ENCODE measurements at regions not wholly inside any gene's neighbourhood (a gene's known extent, or its start where the extent isn't known, plus 50 kb on each side); places are given as distances from the start of the nearest gene placed in this dataset.

DNA sequence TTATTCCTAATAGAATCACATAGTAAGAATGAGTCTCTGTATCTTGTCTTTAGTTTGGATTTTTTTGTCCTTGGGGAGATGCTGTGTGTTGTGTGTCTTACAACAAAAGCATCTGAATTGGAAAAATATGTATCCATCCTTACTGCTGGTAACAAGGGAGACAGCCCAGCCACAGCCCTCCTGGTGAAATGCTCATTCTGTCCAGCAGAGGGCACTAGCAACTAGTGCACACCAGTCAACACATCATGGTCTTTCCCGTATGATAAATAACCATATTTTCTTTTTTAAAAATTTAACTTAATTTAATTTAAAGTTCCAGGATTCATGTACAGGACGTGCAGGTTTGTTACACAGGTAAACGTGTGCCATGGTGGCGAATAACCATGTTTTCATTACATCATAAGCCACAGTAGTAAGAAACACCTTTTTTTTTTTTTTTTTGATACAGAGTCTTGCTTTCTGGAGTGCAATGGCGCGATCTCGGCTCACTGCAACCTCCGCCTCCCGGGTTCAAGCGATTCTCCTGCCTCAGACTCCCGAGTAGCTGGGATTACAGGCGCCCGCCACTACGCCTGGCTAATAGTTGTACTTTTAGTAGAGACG, 245.1 kb downstream of the PTBP2 start:
- Mint-ChIP-seq H3K27ac (no peak overlapping the region), H3K27me3 (peaks cover 20% of the 10 kb centered on the region), H3K9me3 (ENCODE audit: insufficient read depth) (no peaks in the 10 kb centered on the region), H3K4me1 (no peaks in the 10 kb centered on the region), H3K4me3 (no peak overlapping the region)
- TF ChIP-seq EZH2 (IDR thresholded peaks at IDR 0.05; ENCODE audit: borderline replicate concordance, insufficient read depth, low read depth, low read length, poor library complexity, severe bottlenecking): no peak
- TF ChIP-seq, protein P1, sequence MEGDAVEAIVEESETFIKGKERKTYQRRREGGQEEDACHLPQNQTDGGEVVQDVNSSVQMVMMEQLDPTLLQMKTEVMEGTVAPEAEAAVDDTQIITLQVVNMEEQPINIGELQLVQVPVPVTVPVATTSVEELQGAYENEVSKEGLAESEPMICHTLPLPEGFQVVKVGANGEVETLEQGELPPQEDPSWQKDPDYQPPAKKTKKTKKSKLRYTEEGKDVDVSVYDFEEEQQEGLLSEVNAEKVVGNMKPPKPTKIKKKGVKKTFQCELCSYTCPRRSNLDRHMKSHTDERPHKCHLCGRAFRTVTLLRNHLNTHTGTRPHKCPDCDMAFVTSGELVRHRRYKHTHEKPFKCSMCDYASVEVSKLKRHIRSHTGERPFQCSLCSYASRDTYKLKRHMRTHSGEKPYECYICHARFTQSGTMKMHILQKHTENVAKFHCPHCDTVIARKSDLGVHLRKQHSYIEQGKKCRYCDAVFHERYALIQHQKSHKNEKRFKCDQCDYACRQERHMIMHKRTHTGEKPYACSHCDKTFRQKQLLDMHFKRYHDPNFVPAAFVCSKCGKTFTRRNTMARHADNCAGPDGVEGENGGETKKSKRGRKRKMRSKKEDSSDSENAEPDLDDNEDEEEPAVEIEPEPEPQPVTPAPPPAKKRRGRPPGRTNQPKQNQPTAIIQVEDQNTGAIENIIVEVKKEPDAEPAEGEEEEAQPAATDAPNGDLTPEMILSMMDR (IDR thresholded peaks at IDR 0.05): peak; percentile 89
- DNase-seq: peak; percentile 65
- no peaks in the 10 kb centered on the region for H4K20me1 ChIP-seq (ENCODE audit: control insufficient read depth, insufficient read depth, low read length, poor library complexity, severe bottlenecking)
- H3K4me1 ChIP-seq (ENCODE audit: control insufficient read depth in 2 of 2, insufficient read depth in 2 of 2, low read length in 2 of 2): no peaks in the 10 kb centered on the region
- no peak overlapping the region for H3K4me3 ChIP-seq (ENCODE audit: control extremely low read depth in 1 of 5, extremely low read depth in 1 of 5, insufficient read depth in 1 of 5, low read depth in 2 of 5, low read length in 4 of 5)
- CTCF ChIA-PET: interaction anchor here (1.0 kb wide), 1 partner anchor 1085 kb away, joined by 5 read pairs; no protein-coding TSS in a partner anchor
- H3K4me2 ChIP-seq (replicated peaks; ENCODE audit: low read depth, low read length, poor library complexity, severe bottlenecking): no peak overlapping the region
- no peaks in the 10 kb centered on the region for H3K9me3 ChIP-seq (ENCODE audit: control extremely low read depth in 1 of 3, control insufficient read depth in 2 of 3, insufficient read depth in 1 of 3, low read length in 2 of 3)
- WGBS (ENCODE audit: insufficient coverage): 71% methylated on average over 10 of the region's 15 CpGs
- H3K27ac ChIP-seq (ENCODE audit: low read length in 2 of 2): no peak overlapping the region
- H3K36me3 ChIP-seq (replicated peaks in 1 of 2; ENCODE audit: control extremely low read depth in 1 of 2, control insufficient read depth in 1 of 2, extremely low read depth in 1 of 2, insufficient read depth in 2 of 2, low read length in 1 of 2): no peaks in the 10 kb centered on the region
- intact Hi-C loops (cut with micrococcal nuclease): no loop called here
- peaks cover 0 to 4% (median under 1%) of the 10 kb centered on the region in 4 experiments for H3K27me3 ChIP-seq (replicated peaks in 1 of 4; ENCODE audit: control extremely low read depth in 1 of 4, control insufficient read depth in 3 of 4, insufficient read depth in 4 of 4, low read length in 3 of 4)
- H2AFZ ChIP-seq (ENCODE audit: insufficient read depth, low read depth, low read length, poor library complexity, severe bottlenecking): no peak overlapping the region
- no peak overlapping the region for H3K9ac ChIP-seq (ENCODE audit: low read length)
- no peaks in the 10 kb centered on the region for H3K79me2 ChIP-seq (ENCODE audit: control insufficient read depth, insufficient read depth, low read length)
- ATAC-seq (ENCODE audit: low read depth): peak; percentile 56
- POLR2A ChIA-PET: no interaction called here

DNA sequence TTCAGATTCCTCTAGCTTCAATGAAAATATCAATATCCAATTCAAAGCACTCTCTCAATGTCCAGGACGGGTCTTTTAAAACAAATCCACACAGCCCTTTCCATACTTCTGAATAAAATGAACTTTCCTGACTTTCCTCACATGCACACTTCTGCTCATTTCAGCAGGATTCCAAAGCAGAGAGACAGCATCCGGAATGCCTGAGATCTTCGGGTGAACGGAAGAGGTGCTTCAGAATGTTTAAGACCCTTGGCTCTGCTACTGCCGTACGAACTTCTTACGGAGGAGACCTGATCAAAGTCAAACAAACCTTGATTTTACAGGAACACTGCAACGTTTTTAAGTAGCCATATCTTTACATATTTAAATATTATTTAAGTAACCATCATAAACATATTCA, 245.7 kb downstream of the PTBP2 start:
- no peak overlapping the region for H3K4me3 Mint-ChIP-seq
- H3K27ac ChIP-seq (ENCODE audit: low read length in 2 of 2): no peak overlapping the region
- H4K20me1 ChIP-seq (ENCODE audit: control insufficient read depth, insufficient read depth, low read length, poor library complexity, severe bottlenecking): no peaks in the 10 kb centered on the region
- CTCF ChIA-PET: interaction anchor here (1.0 kb wide), 1 partner anchor 1084 kb away, joined by 5 read pairs; no protein-coding TSS in a partner anchor
- no peak overlapping the region for H3K4me3 ChIP-seq (ENCODE audit: control extremely low read depth in 1 of 5, extremely low read depth in 1 of 5, insufficient read depth in 1 of 5, low read depth in 2 of 5, low read length in 4 of 5)
- intact Hi-C loops (cut with micrococcal nuclease): no loop called here
- H3K4me2 ChIP-seq (replicated peaks; ENCODE audit: low read depth, low read length, poor library complexity, severe bottlenecking): no peak overlapping the region
- H3K27me3 Mint-ChIP-seq: peaks cover 20% of the 10 kb centered on the region
- H3K4me1 Mint-ChIP-seq: no peaks in the 10 kb centered on the region
- DNase-seq: no peak
- peaks cover 0 to 4% (median under 1%) of the 10 kb centered on the region in 4 experiments for H3K27me3 ChIP-seq (replicated peaks in 1 of 4; ENCODE audit: control extremely low read depth in 1 of 4, control insufficient read depth in 3 of 4, insufficient read depth in 4 of 4, low read length in 3 of 4)
- H3K27ac Mint-ChIP-seq: no peak overlapping the region
- H3K9ac ChIP-seq (ENCODE audit: low read length): no peak overlapping the region
- TF ChIP-seq, protein P1 (IDR thresholded peaks at IDR 0.05): no peak
- no peak for TF ChIP-seq EZH2 (IDR thresholded peaks at IDR 0.05; ENCODE audit: borderline replicate concordance, insufficient read depth, low read depth, low read length, poor library complexity, severe bottlenecking)
- no peak for ATAC-seq (ENCODE audit: low read depth)
- no peaks in the 10 kb centered on the region for H3K4me1 ChIP-seq (ENCODE audit: control insufficient read depth in 2 of 2, insufficient read depth in 2 of 2, low read length in 2 of 2)
- no peaks in the 10 kb centered on the region for H3K9me3 Mint-ChIP-seq (ENCODE audit: insufficient read depth)
- no peaks in the 10 kb centered on the region for H3K36me3 ChIP-seq (replicated peaks in 1 of 2; ENCODE audit: control extremely low read depth in 1 of 2, control insufficient read depth in 1 of 2, extremely low read depth in 1 of 2, insufficient read depth in 2 of 2, low read length in 1 of 2)
- no peaks in the 10 kb centered on the region for H3K9me3 ChIP-seq (ENCODE audit: control extremely low read depth in 1 of 3, control insufficient read depth in 2 of 3, insufficient read depth in 1 of 3, low read length in 2 of 3)
- POLR2A ChIA-PET: no interaction called here
- 94% methylated on average over 4 of the region's 8 CpGs for WGBS (ENCODE audit: insufficient coverage)
- no peak overlapping the region for H2AFZ ChIP-seq (ENCODE audit: insufficient read depth, low read depth, low read length, poor library complexity, severe bottlenecking)
- no peaks in the 10 kb centered on the region for H3K79me2 ChIP-seq (ENCODE audit: control insufficient read depth, insufficient read depth, low read length)

Data from B cell (primary cell).